Esophagus muscularis mucosa (tissue), 3 donors: ENCODE measurements at regions not wholly inside any gene's neighbourhood (a gene's known extent, or its start where the extent isn't known, plus 50 kb on each side); places are given as distances from the start of the nearest gene placed in this dataset.

Experiments
- CTCF ChIP-seq, 3 experiments: fragments of 200-600 bp in 2 of 3; fragments of 450-650 bp in 1 of 3; sonication (generic) in 2 of 3; IDR thresholded peaks; one replicate each; pipeline ENCODE4 v1.5.1; 2017 to 2019; ENCODE audit warnings: antibody characterized with exemption in 3 of 3, mild to moderate bottlenecking in 2 of 3, moderate library complexity in 1 of 3
- POLR2A ChIP-seq: fragments of 450-650 bp; IDR thresholded peaks from one replicate; pipeline ENCODE4 v1.6.1; 2017; ENCODE audit warnings: antibody characterized with exemption, moderate library complexity, mild to moderate bottlenecking, low read depth
- POLR2AphosphoS5 ChIP-seq, 2 donors: sonication (generic); formaldehyde crosslinking; IDR thresholded peaks; one replicate each; pipeline ENCODE4 v1.6.1; 2017; ENCODE audit warnings: antibody characterized with exemption in 2 of 2

- TF ChIP-seq CTCF (IDR thresholded peaks at IDR 0.05) (no peak), POLR2AphosphoS5 (IDR thresholded peaks at IDR 0.05) (no peak), POLR2A (no peak)
Measured at GRCh38 chr5:92525131-92525530, 1055.9 kb downstream of the NR2F1-AS1 start.
